IPS DF 6.9 (cell line): ENCODE measurements at regions not wholly inside any gene's neighbourhood (a gene's known extent, or its start where the extent isn't known, plus 50 kb on each side); places are given as distances from the start of the nearest gene placed in this dataset.

Experiments
- DNase-seq: peaks from one replicate; pipeline ENCODE4 v3.0.0-alpha.2; 2013; ENCODE audit warnings: low read depth, low spot score
- H3K27ac ChIP-seq: one replicate; pipeline ENCODE4 v1.5.1; 2013; ENCODE audit warnings: low read length, control low read depth
- H3K27me3 ChIP-seq: 2 replicates; pipeline ENCODE4 v1.6.1; 2013; ENCODE audit warnings: mild to moderate bottlenecking, low read length; ENCODE audit not compliant: control insufficient read depth, insufficient read depth
- H3K36me3 ChIP-seq: 2 replicates; pipeline ENCODE4 v1.6.1; 2013; ENCODE audit warnings: low read length; ENCODE audit not compliant: control insufficient read depth, insufficient read depth
- H3K4me1 ChIP-seq: 2 replicates; pipeline ENCODE4 v1.6.1; 2013; ENCODE audit warnings: low read length; ENCODE audit not compliant: control insufficient read depth, insufficient read depth
- H3K4me3 ChIP-seq: 2 replicates; pipeline ENCODE4 v1.5.1; 2013; ENCODE audit warnings: mild to moderate bottlenecking, low read length
- H3K9me3 ChIP-seq: 2 replicates; pipeline ENCODE4 v1.6.1; 2013; ENCODE audit warnings: low read length, inconsistent platforms; ENCODE audit not compliant: control insufficient read depth, insufficient read depth
- WGBS: extraction: QIAGEN DNeasy Blood & Tissue Kit; methylation state at CpG from one replicate; pipeline ENCODE4 v1.1.7; 2013; ENCODE audit warnings: mixed read lengths, missing lambda C conversion rate; ENCODE audit not compliant: insufficient read length, insufficient coverage; 5-methylcytosine and 5-hydroxymethylcytosine counted together

DNA sequence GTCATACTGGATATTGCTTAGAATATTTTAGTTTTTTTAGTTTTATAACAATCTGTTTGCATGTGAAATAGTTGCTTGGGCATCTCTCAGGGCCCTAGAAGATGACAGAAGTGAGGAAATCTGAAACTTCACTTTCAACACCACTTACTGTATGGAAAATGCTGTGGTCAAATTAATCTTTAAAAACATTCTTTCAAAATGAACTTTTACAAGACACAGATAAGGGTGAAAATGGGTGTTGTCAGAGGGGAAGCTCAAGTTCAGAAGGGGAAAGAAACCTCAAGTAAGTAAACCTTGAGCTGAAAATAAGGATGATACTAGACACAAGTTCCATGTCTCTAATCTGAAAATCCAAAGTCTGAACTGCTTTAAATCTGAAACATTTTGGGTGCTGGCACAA is 1840.1 kb upstream of the RAG2 start:
- Histone ChIP-seq H3K27ac (no peak overlapping the region), H3K27me3 (no peaks in the 10 kb centered on the region), H3K36me3 (no peaks in the 10 kb centered on the region), H3K4me3 (no peak overlapping the region), H3K9me3 (no peaks in the 10 kb centered on the region), H3K4me1 (no peaks in the 10 kb centered on the region; the same call in 1 of the 2 replicates)
- no peak for DNase-seq

DNA sequence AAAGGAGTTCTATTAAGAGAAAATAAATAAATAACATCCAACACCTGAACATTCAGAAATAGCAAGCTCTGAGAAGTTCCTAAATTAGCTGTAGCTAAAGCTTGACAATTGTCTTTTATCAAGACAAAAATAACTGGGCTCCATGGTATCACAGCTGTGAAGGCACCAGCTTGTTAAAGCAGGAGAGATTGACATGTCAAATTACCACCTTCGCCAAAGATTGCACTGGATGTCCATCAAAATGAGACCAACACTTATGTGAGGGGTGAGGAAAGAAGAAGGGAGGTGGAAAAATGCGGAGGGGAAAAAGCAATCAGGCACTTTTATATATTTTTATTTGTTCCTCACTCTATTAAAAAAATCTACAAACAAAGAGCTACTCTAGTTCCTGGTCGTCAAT is 1827.5 kb upstream of the RAG2 start:
- no CpG with 5 or more reads among the region's 3 CpGs for WGBS
- no peaks in the 10 kb centered on the region for H3K27me3 ChIP-seq
- no peak for DNase-seq
- no peak overlapping the region for H3K27ac ChIP-seq
- H3K4me1 ChIP-seq: no peaks in the 10 kb centered on the region
- no peaks in the 10 kb centered on the region for H3K36me3 ChIP-seq
- H3K9me3 ChIP-seq: no peaks in the 10 kb centered on the region
- no peak overlapping the region for H3K4me3 ChIP-seq

DNA sequence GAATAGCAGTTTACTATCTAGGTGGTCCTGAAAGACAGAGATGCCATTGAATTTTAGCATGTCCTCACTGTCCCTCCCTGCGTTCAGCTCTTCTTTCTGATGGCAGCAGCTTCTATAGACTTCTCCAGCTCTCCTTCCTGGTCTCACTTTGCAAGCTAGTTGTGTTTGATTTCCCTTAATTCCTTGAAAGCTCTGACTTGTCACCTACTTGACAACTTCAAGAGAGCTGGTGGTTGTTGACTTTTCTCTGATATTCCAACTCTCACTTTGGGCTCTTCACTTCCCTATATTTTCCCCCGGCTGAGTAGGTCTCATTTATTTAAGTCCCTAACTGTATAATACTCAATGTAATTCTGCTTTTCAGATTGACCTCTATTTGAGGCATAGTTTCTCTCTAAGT is 1825.0 kb upstream of the RAG2 start:
- Histone ChIP-seq H3K4me3 (no peak overlapping the region), H3K27me3 (no peaks in the 10 kb centered on the region)
- WGBS: no CpG with 5 or more reads among the region's 2 CpGs

GRCh38 chr11:38416141-38416540 is 1818.1 kb upstream of the RAG2 start:
- WGBS: no CpG with 5 or more reads among the region's 4 CpGs
- DNase-seq: no peak
- Histone ChIP-seq H3K9me3 (no peaks in the 10 kb centered on the region), H3K4me1 (no peaks in the 10 kb centered on the region), H3K27me3 (no peaks in the 10 kb centered on the region), H3K27ac (no peak overlapping the region), H3K36me3 (no peaks in the 10 kb centered on the region), H3K4me3 (no peak overlapping the region)

More for the DNA sequence above, 1825.0 kb upstream of the RAG2 start:
- Histone ChIP-seq H3K9me3 (no peaks in the 10 kb centered on the region), H3K4me1 (no peaks in the 10 kb centered on the region), H3K36me3 (no peaks in the 10 kb centered on the region), H3K27ac (no peak overlapping the region)
- DNase-seq: no peak

DNA sequence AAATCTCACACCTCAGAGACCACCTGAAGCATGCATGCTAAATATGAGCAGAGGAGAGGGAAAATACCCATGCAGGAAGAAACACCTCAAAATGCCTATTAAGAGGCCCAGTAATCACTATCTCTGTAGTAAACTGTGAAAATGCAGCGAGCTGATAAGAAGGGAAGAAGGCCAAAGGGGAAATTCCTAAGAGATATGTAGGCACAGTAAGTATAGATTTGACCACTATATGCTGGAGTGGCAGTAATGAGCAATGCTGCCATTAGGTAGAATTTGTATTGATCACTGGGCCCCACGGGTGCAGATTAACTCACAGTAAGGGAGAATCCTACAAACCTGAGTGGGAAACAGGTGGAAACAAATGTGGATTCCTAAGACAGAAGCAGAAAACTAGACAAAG is 1813.1 kb upstream of the RAG2 start:
- no peaks in the 10 kb centered on the region for H3K27me3 ChIP-seq
- H3K9me3 ChIP-seq: no peaks in the 10 kb centered on the region
- no peaks in the 10 kb centered on the region for H3K4me1 ChIP-seq
- no peak for DNase-seq
- H3K27ac ChIP-seq: no peak overlapping the region
- H3K4me3 ChIP-seq: no peak overlapping the region
- whole genome bisulfite sequencing: no CpG with 5 or more reads among the region's 2 CpGs
- H3K36me3 ChIP-seq: no peaks in the 10 kb centered on the region

DNA sequence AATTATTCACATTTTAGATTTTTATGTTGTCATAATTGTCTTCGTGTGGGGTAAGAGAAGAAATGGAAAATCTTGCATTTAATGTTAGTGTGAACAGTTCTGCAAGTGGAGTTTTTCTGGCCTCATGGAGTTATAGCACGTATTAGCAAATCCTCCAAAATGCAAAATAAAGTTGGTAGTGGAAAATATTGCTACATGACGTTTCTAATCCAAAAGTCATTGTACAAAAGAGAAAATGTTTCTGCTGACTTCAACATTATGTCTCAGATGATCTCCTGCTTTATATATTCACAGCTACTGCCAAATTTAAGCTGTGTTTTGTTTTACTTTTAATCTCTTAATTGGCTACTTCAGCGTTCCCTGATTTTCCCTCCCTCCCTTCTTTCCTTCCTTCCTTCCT is 1804.0 kb upstream of the RAG2 start:
- Histone ChIP-seq H3K4me1 (no peaks in the 10 kb centered on the region), H3K4me3 (no peak overlapping the region), H3K36me3 (no peaks in the 10 kb centered on the region), H3K27ac (no peak overlapping the region), H3K27me3 (no peaks in the 10 kb centered on the region), H3K9me3 (no peaks in the 10 kb centered on the region)
- no CpG with 5 or more reads among the region's 4 CpGs for WGBS
- no peak for DNase-seq

GRCh38 chr11:38392176-38392575 is 1794.1 kb upstream of the RAG2 start:
- WGBS: no CpG with 5 or more reads among the region's 1 CpG
- DNase-seq: no peak
- H3K27ac ChIP-seq: no peak overlapping the region
- H3K36me3 ChIP-seq: no peaks in the 10 kb centered on the region
- no peak overlapping the region for H3K4me3 ChIP-seq
- H3K27me3 ChIP-seq: no peaks in the 10 kb centered on the region
- no peaks in the 10 kb centered on the region for H3K9me3 ChIP-seq
- H3K4me1 ChIP-seq: no peaks in the 10 kb centered on the region; the same call in 1 of the 2 replicates

GRCh38 chr11:38384568-38384967 is 1786.5 kb upstream of the RAG2 start:
- H3K36me3 ChIP-seq: no peaks in the 10 kb centered on the region
- no peak overlapping the region for H3K4me3 ChIP-seq

DNA sequence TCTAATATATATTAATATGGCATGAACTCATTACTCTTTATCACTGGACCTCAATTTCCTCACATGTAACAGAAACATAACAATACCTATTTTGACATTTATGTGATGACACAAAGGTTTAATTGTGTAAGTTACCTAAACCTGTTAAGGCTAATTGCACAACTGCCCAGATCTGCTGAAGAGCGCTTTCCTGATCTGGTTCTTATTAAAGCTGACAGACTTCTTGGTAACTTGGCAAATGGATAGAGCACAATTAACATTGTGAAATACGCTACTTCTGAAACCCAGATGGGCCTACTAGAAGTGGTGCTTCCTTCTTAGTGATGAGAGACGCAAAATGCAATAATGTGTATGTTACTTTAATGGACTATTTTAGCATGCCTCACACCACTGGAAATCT is 1767.2 kb upstream of the RAG2 start:
- Histone ChIP-seq H3K4me3 (no peak overlapping the region), H3K4me1 (no peaks in the 10 kb centered on the region), H3K9me3 (no peaks in the 10 kb centered on the region), H3K27ac (no peak overlapping the region), H3K27me3 (no peaks in the 10 kb centered on the region), H3K36me3 (no peaks in the 10 kb centered on the region)
- DNase-seq: no peak
- WGBS: no CpG with 5 or more reads among the region's 3 CpGs

More at GRCh38 chr11:38384568-38384967, 1786.5 kb upstream of the RAG2 start:
- WGBS: no CpG with 5 or more reads among the region's 4 CpGs
- Histone ChIP-seq H3K4me1 (no peaks in the 10 kb centered on the region), H3K9me3 (no peaks in the 10 kb centered on the region), H3K27ac (no peak overlapping the region), H3K27me3 (no peaks in the 10 kb centered on the region)
- DNase-seq: no peak

- DNase-seq: no peak
- Histone ChIP-seq H3K27me3 (no peaks in the 10 kb centered on the region), H3K4me1 (no peaks in the 10 kb centered on the region), H3K4me3 (no peak overlapping the region), H3K9me3 (no peaks in the 10 kb centered on the region), H3K36me3 (no peaks in the 10 kb centered on the region), H3K27ac (no peak overlapping the region)
- no CpG with 5 or more reads among the region's 2 CpGs for WGBS
Observed at GRCh38 chr11:38356255-38356654, 1758.2 kb upstream of the RAG2 start.

GRCh38 chr11:38345286-38345685 is 1747.2 kb upstream of the RAG2 start:
- H3K36me3 ChIP-seq: no peaks in the 10 kb centered on the region
- DNase-seq: no peak
- WGBS: no CpG with 5 or more reads among the region's 3 CpGs
- no peaks in the 10 kb centered on the region for H3K9me3 ChIP-seq
- no peak overlapping the region for H3K27ac ChIP-seq
- H3K4me3 ChIP-seq: no peak overlapping the region
- H3K4me1 ChIP-seq: no peaks in the 10 kb centered on the region
- no peaks in the 10 kb centered on the region for H3K27me3 ChIP-seq
